Ovary (tissue), 7 donors: ENCODE measurements at regions not wholly inside any gene's neighbourhood (a gene's known extent, or its start where the extent isn't known, plus 50 kb on each side); places are given as distances from the start of the nearest gene placed in this dataset.

Experiments used
- DNase-seq, 5 donors: peaks; one replicate each; pipeline ENCODE4 v3.0.0-alpha.2; 2019 to 2020
- H3K27ac ChIP-seq, 2 donors: fragments of 200-600 bp; one replicate each; pipeline versions ENCODE4 v1.5.1 to v1.8.0; 2019 to 2022
- H3K27me3 ChIP-seq: fragments of 200-600 bp; one replicate; pipeline ENCODE4 v1.8.0; 2022
- H3K36me3 ChIP-seq: fragments of 200-600 bp; sonication (generic); one replicate; pipeline ENCODE4 v1.5.1; 2019
- H3K4me1 ChIP-seq: one replicate; pipeline ENCODE4 v1.8.1; 2013; ENCODE audit warnings: mild to moderate bottlenecking, moderate library complexity; ENCODE audit not compliant: insufficient read depth
- H3K4me3 ChIP-seq: fragments of 200-600 bp; sonication (generic); one replicate; pipeline ENCODE4 v1.5.1; 2017
- H3K9me3 ChIP-seq, 2 donors: fragments of 200-600 bp in 1 of 2; sonication (generic) in 1 of 2; one replicate each; pipeline versions ENCODE4 v1.5.1 to v1.8.1; 2013 to 2019; ENCODE audit warnings: mild to moderate bottlenecking in 1 of 2, moderate library complexity in 1 of 2
- EP300 ChIP-seq: sonication (generic); formaldehyde crosslinking; IDR thresholded peaks from one replicate; pipeline ENCODE4 v1.6.1; 2017; ENCODE audit warnings: antibody characterized with exemption
- POLR2A ChIP-seq: fragments of 450-650 bp; IDR thresholded peaks from one replicate; pipeline ENCODE4 v1.6.1; 2017; ENCODE audit warnings: antibody characterized with exemption, mild to moderate bottlenecking, moderate library complexity
- WGBS, 3 donors: extraction: QIAGEN DNeasy Blood & Tissue Kit in 1 of 3; methylation state at CpG; one replicate each; pipeline versions ENCODE4 v1.1.5 to v1.1.7; 2013 to 2017; 5-methylcytosine and 5-hydroxymethylcytosine counted together
- intact Hi-C, 4 donors: fragments of 100-400 bp; cut with DNase I; formaldehyde crosslinking; loops; one replicate each; pipeline versions ENCODE4 v1.11.0 to v1.15.1; 2022 to 2023
- TF ChIP-seq, protein P1 (sequence below), 3 donors: fragments of 450-650 bp in 2 of 3; fragments of 200-600 bp in 1 of 3; IDR thresholded peaks; one replicate each; pipeline versions ENCODE4 v1.5.1 to v1.8.0; 2016 to 2022; ENCODE audit warnings: antibody characterized with exemption in 3 of 3, mild to moderate bottlenecking in 1 of 3
- donor health status: DM: no; HTN: no; CAD: no; lungs with moderate emphysema.
- donor health status: DM: no; HTN: no; CAD: no.
- donor health status: Bipolar disorder and iron deficiency.
- donor health status: DM: no; HTN: no; CAD: no.
- donor health status: DM: yes; HTN: yes; CAD: no.

GRCh38 chr3:117286488-117286887 is 576.9 kb downstream of the TUSC7 start:
- H3K4me3 ChIP-seq = no peak overlapping the region
- no peaks in the 10 kb centered on the region for H3K4me1 ChIP-seq
- no peaks in the 10 kb centered on the region for H3K27me3 ChIP-seq
- no peak overlapping the region for H3K27ac ChIP-seq
- TF ChIP-seq EP300 (no peak), POLR2A (no peak)
- TF ChIP-seq, protein P1, sequence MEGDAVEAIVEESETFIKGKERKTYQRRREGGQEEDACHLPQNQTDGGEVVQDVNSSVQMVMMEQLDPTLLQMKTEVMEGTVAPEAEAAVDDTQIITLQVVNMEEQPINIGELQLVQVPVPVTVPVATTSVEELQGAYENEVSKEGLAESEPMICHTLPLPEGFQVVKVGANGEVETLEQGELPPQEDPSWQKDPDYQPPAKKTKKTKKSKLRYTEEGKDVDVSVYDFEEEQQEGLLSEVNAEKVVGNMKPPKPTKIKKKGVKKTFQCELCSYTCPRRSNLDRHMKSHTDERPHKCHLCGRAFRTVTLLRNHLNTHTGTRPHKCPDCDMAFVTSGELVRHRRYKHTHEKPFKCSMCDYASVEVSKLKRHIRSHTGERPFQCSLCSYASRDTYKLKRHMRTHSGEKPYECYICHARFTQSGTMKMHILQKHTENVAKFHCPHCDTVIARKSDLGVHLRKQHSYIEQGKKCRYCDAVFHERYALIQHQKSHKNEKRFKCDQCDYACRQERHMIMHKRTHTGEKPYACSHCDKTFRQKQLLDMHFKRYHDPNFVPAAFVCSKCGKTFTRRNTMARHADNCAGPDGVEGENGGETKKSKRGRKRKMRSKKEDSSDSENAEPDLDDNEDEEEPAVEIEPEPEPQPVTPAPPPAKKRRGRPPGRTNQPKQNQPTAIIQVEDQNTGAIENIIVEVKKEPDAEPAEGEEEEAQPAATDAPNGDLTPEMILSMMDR (IDR thresholded peaks at IDR 0.05) = no peak
- H3K9me3 ChIP-seq = no peaks in the 10 kb centered on the region
- intact Hi-C loops = no loop called here
- no peak for DNase-seq
- no peaks in the 10 kb centered on the region for H3K36me3 ChIP-seq

GRCh38 chr3:117287602-117288001 is 578.0 kb downstream of the TUSC7 start:
- H3K4me3 ChIP-seq = no peak overlapping the region
- intact Hi-C loops = no loop called here
- TF ChIP-seq, protein P1 (IDR thresholded peaks at IDR 0.05) = no peak
- TF ChIP-seq EP300 (no peak), POLR2A (no peak)
- H3K27me3 ChIP-seq = no peaks in the 10 kb centered on the region
- no peaks in the 10 kb centered on the region for H3K36me3 ChIP-seq
- WGBS, 3 donors = 67 to 79% (median 69%) methylated on average over 4 of the region's 4 CpGs
- no peaks in the 10 kb centered on the region for H3K9me3 ChIP-seq
- no peaks in the 10 kb centered on the region for H3K4me1 ChIP-seq
- H3K27ac ChIP-seq = no peak overlapping the region
- DNase-seq = no peak

DNA sequence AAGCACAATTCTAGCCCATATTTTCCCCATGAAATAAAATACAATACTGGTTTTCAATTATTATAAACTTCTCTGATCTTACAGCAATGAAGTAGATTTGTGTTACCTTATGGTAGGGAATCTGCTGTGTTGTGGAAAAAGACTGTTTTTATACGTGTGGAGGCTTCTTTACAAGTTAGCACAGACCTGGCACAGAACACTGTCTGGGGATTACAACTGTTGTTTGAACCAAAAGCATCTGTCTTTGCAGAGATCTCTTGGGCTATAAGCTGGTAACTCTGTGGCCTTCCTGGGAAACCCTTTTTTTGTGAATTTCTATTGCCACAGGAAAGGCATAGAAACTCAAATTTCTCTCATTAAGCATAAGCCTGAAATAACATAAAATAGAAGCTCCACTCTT is 581.9 kb downstream of the TUSC7 start:
- Histone ChIP-seq H3K27me3 (no peaks in the 10 kb centered on the region), H3K27ac (no peak overlapping the region), H3K9me3 (no peaks in the 10 kb centered on the region), H3K4me3 (no peak overlapping the region), H3K4me1 (no peaks in the 10 kb centered on the region), H3K36me3 (no peaks in the 10 kb centered on the region)
- WGBS, 3 donors = 21 to 36% (median 34%) methylated on average over 1 of the region's 1 CpG
- DNase-seq = no peak
- no peak for TF ChIP-seq POLR2A
- TF ChIP-seq, protein P1 (IDR thresholded peaks at IDR 0.05) = no peak
- no peak for TF ChIP-seq EP300
- intact Hi-C loops = no loop called here

DNA sequence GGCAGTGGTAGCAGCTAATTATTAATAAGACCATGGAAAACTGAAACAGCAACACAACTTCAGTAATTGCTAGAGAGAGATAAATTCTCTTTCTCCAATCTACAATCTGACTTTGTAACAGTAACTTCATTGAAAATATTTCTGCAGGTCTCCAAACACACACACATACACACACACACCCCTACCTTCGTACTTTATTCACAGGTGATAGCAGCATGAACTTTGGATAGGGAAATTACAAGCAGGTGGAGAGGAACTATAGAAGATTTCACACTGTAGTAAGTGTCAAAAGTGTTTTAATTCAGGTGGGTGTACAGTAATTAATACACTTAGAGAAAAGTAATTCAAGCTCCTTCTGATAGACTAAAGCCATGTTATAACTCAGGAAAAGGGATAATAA is 587.5 kb downstream of the TUSC7 start:
- no peaks in the 10 kb centered on the region for H3K4me1 ChIP-seq
- H3K9me3 ChIP-seq = no peaks in the 10 kb centered on the region
- intact Hi-C loops = no loop called here
- no peak overlapping the region for H3K27ac ChIP-seq
- no peaks in the 10 kb centered on the region for H3K36me3 ChIP-seq
- no peak for DNase-seq
- whole genome bisulfite sequencing, 3 donors = 84 to 88% (median 87%) methylated on average over 1 of the region's 1 CpG
- peaks cover 2% of the 10 kb centered on the region for H3K27me3 ChIP-seq
- TF ChIP-seq EP300 (no peak), POLR2A (no peak)
- TF ChIP-seq, protein P1 (IDR thresholded peaks at IDR 0.05) = no peak
- no peak overlapping the region for H3K4me3 ChIP-seq

GRCh38 chr3:117297541-117297940 is 588.0 kb downstream of the TUSC7 start:
- H3K27me3 ChIP-seq = peaks cover 2% of the 10 kb centered on the region
- no peaks in the 10 kb centered on the region for H3K4me1 ChIP-seq
- DNase-seq = no peak
- TF ChIP-seq EP300 = no peak
- TF ChIP-seq, protein P1 (IDR thresholded peaks at IDR 0.05) = no peak
- no peak for TF ChIP-seq POLR2A
- no peaks in the 10 kb centered on the region for H3K36me3 ChIP-seq
- H3K9me3 ChIP-seq = no peaks in the 10 kb centered on the region
- intact Hi-C loops = no loop called here
- 90 to 96% (median 95%) methylated on average over 2 of the region's 2 CpGs for WGBS, 3 donors
- H3K27ac ChIP-seq = no peak overlapping the region
- H3K4me3 ChIP-seq = no peak overlapping the region
